K562 (cell line): ENCODE measurements at regions not wholly inside any gene's neighbourhood (a gene's known extent, or its start where the extent isn't known, plus 50 kb on each side); places are given as distances from the start of the nearest gene placed in this dataset.

Source experiments
- ATAC-seq: fragments of 200-7000 bp; cut with Tn5 transposase; 3 replicates; pipeline ENCODE4 v1.9.1; 2020; ENCODE audit warnings: moderate library complexity
- BruUV-seq: library from RNA; stranded (reverse); fragments of 400-500 nt; replicated peaks from 2 replicates; lab custom pipeline; 2021; lab: Mats Ljungman, UMichigan
- CTCF ChIA-PET: fragments of 300-600 bp; formaldehyde crosslinking; extraction: SDS; loops from one replicate; lab custom pipeline; 2021; ENCODE audit warnings: low intra/inter-chr PET ratio; lab: Yijun Ruan, JAX
- POLR2A ChIA-PET: fragments of 300-600, 350-650 bp; sonication (Branson Sonifier 250); formaldehyde crosslinking; extraction: SDS; loops from one replicate; lab custom pipeline; 2021; ENCODE audit warnings: antibody characterized with exemption, inconsistent platforms; lab: Yijun Ruan, JAX
- DNase-seq, 4 experiments: peaks; one replicate each; pipeline versions ENCODE4 v3.0.0 to v3.0.0-alpha.2; 2011 to 2018; ENCODE audit warnings: low spot score in 3 of 4, mixed read lengths in 3 of 4; ENCODE audit errors: extremely low read depth in 1 of 4
- FAIRE-seq: peaks from 2 replicates; lab custom pipeline; 2011; peaks lifted over from hg19 to GRCh38; lab: Jason Lieb, UNC
- H2AFZ ChIP-seq: 2 replicates; pipeline ENCODE4 v1.6.0; 2011; ENCODE audit warnings: low read depth, low read length, control low read depth, inconsistent platforms
- H3K27ac ChIP-seq: fragments of 200-600 bp; 3 replicates; pipeline ENCODE4 v1.8.0; 2011; ENCODE audit warnings: low read depth, mild to moderate bottlenecking, control low read depth, inconsistent platforms, low read length, moderate library complexity, mixed read lengths; ENCODE audit errors: extremely low read depth
- H3K27me3 ChIP-seq, 2 experiments: fragments of 300-600 bp in 1 of 2; 2 replicates in 1 of 2; 3 replicates in 1 of 2; pipeline versions ENCODE4 v1.6.0 to v1.8.0; 2011; ENCODE audit warnings: inconsistent platforms in 2 of 2, low read length in 2 of 2, mild to moderate bottlenecking in 1 of 2, mixed read lengths in 1 of 2, moderate library complexity in 1 of 2; ENCODE audit not compliant: control insufficient read depth in 2 of 2, insufficient read depth in 2 of 2
- H3K36me3 ChIP-seq: fragments of 300-600 bp; 3 replicates; pipeline ENCODE4 v1.8.0; 2011; ENCODE audit warnings: mild to moderate bottlenecking, low read length, inconsistent platforms; ENCODE audit not compliant: control insufficient read depth, insufficient read depth
- H3K4me1 ChIP-seq, 2 experiments: fragments of 200-600 bp in 1 of 2; replicated peaks in 1 of 2; 2 replicates in 1 of 2; 3 replicates in 1 of 2; pipeline versions ENCODE4 v1.5.1 to v1.8.0; 2011; ENCODE audit warnings: inconsistent platforms in 2 of 2, low read length in 2 of 2, mild to moderate bottlenecking in 1 of 2, mixed read lengths in 1 of 2, moderate library complexity in 1 of 2; ENCODE audit not compliant: control insufficient read depth in 2 of 2, insufficient read depth in 2 of 2
- H3K4me2 ChIP-seq: 2 replicates; pipeline ENCODE4 v1.6.1; 2011; ENCODE audit warnings: low read length, control low read depth, inconsistent platforms, mixed read lengths; ENCODE audit not compliant: insufficient read depth
- H3K4me3 ChIP-seq: fragments of 200-600 bp; sonication (generic), shearing (Covaris generic); 2 replicates; pipeline ENCODE4 v1.5.1; 2016; ENCODE audit warnings: control low read depth, inconsistent platforms
- H3K79me2 ChIP-seq: fragments of 200-600 bp; 3 replicates; pipeline ENCODE4 v1.8.0; 2011; ENCODE audit warnings: low read length, inconsistent platforms; ENCODE audit not compliant: control insufficient read depth, insufficient read depth
- H3K9ac ChIP-seq, 2 experiments: 2 replicates each; pipeline versions ENCODE4 v1.6.0 to v1.6.1; 2011; ENCODE audit warnings: low read depth in 2 of 2, low read length in 2 of 2, control low read depth in 1 of 2, inconsistent platforms in 1 of 2, mild to moderate bottlenecking in 1 of 2, mixed read lengths in 1 of 2; ENCODE audit not compliant: insufficient read depth in 1 of 2
- H3K9me1 ChIP-seq: one replicate; pipeline ENCODE4 v1.6.0; 2011; ENCODE audit warnings: inconsistent platforms, mild to moderate bottlenecking, low read length, moderate library complexity; ENCODE audit not compliant: control insufficient read depth, insufficient read depth
- H3K9me3 ChIP-seq: replicated peaks from 2 replicates; pipeline ENCODE4 v1.5.1; 2011; ENCODE audit warnings: low read depth, low read length, inconsistent platforms; ENCODE audit not compliant: control insufficient read depth, insufficient read depth
- H4K20me1 ChIP-seq: replicated peaks from 2 replicates; pipeline ENCODE4 v1.6.1; 2011; ENCODE audit warnings: low read length, inconsistent platforms, mixed read lengths; ENCODE audit not compliant: control insufficient read depth, insufficient read depth
- HES1 ChIP-seq: fragments of 450-650 bp; IDR thresholded peaks from 2 replicates; pipeline ENCODE4 v1.6.1; 2016; ENCODE audit warnings: low read depth, mild to moderate bottlenecking, moderate library complexity
- NFYB ChIP-seq: IDR thresholded peaks from 2 replicates; pipeline ENCODE4 v1.6.1; 2011; ENCODE audit warnings: mild to moderate bottlenecking, moderate library complexity; ENCODE audit not compliant: insufficient read length; ENCODE audit errors: extremely low read depth
- RB1 ChIP-seq: fragments of 450-650 bp; IDR thresholded peaks from 2 replicates; pipeline ENCODE4 v1.6.1; 2017; ENCODE audit warnings: low read depth, mild to moderate bottlenecking
- U2AF1 ChIP-seq: fragments of 200-400 bp; formaldehyde crosslinking; optimal IDR thresholded peaks from 2 replicates; pipeline ENCODE3; 2017; ENCODE audit warnings: mild to moderate bottlenecking, low read depth, low read length, moderate library complexity
- ZBED1 ChIP-seq: IDR thresholded peaks from 2 replicates; pipeline ENCODE4 v1.6.1; 2014
- WGBS: fragments of 100-300 bp; shearing (Covaris generic); methylation state at CpG from one replicate; pipeline ENCODE4 v1.1.6; 2016; ENCODE audit warnings: low coverage, mixed read lengths; ENCODE audit not compliant: insufficient coverage; ENCODE audit errors: missing lambda C conversion rate; 5-methylcytosine and 5-hydroxymethylcytosine counted together
- in situ Hi-C: fragments of 300-500 bp; cut with MboI; formaldehyde crosslinking; loops from 4 replicates; pipeline ENCODE4 v1.15.0; 2018; ENCODE audit warnings: inconsistent platforms, mixed read lengths
- intact Hi-C: fragments of 100-400 bp; cut with micrococcal nuclease; formaldehyde crosslinking; loops from 2 replicates; pipeline ENCODE4 v1.14.2; 2022

GRCh38 chr10:58925381-58925780, 251.1 kb upstream of the PHYHIPL start:
- in situ Hi-C loops, result no loop called here
- Histone ChIP-seq H3K4me2 (no peak overlapping the region), H3K27me3 (no peaks in the 10 kb centered on the region), H3K79me2 (no peaks in the 10 kb centered on the region), H3K4me1 (no peaks in the 10 kb centered on the region), H3K9me1 (no peaks in the 10 kb centered on the region), H3K36me3 (no peaks in the 10 kb centered on the region), H3K27ac (no peak overlapping the region), H3K9me3 (no peaks in the 10 kb centered on the region), H2AFZ (no peak overlapping the region), H4K20me1 (no peaks in the 10 kb centered on the region), H3K9ac (no peak overlapping the region), H3K4me3 (no peak overlapping the region)
- WGBS, result 4% methylated on average over 2 of the region's 2 CpGs
- DNase-seq (no peak), ATAC-seq (no peak), FAIRE-seq (no peak)
- intact Hi-C loops, result no loop called here
- TF ChIP-seq HES1, result no peak
- POLR2A ChIA-PET, result no interaction called here
- CTCF ChIA-PET, result no interaction called here
- no TSS peak for BruUV-seq

- intact Hi-C loops (no loop called here), in situ Hi-C loops (no loop called here)
- FAIRE-seq (no peak), ATAC-seq (no peak), DNase-seq (no peak)
- CTCF ChIA-PET, result no interaction called here
- no peak overlapping the region for H3K4me3 ChIP-seq
- no peak overlapping the region for H3K27ac ChIP-seq
- no peaks in the 10 kb centered on the region for H4K20me1 ChIP-seq
- no peak for TF ChIP-seq U2AF1
- no peak for TF ChIP-seq ZBED1
- TF ChIP-seq NFYB, result no peak
- TF ChIP-seq RB1, result no peak
- no peaks in the 10 kb centered on the region for H3K9me3 ChIP-seq
- no peaks in the 10 kb centered on the region for H3K36me3 ChIP-seq
- no peaks in the 10 kb centered on the region for H3K9me1 ChIP-seq
- no TSS peak for BruUV-seq
- WGBS, result 2% methylated on average over 4 of the region's 4 CpGs
- no peaks in the 10 kb centered on the region for H3K79me2 ChIP-seq
- no peak overlapping the region for H2AFZ ChIP-seq
- H3K27me3 ChIP-seq, result no peaks in the 10 kb centered on the region
- H3K4me2 ChIP-seq, result no peak overlapping the region
- no peaks in the 10 kb centered on the region for H3K4me1 ChIP-seq
- no peak overlapping the region for H3K9ac ChIP-seq
- POLR2A ChIA-PET, result no interaction called here
Measured at GRCh38 chr10:58930500-58930899, 245.9 kb upstream of the PHYHIPL start.
